ENCODE measurements at regions not wholly inside any gene's neighbourhood (a gene's known extent, or its start where the extent isn't known, plus 50 kb on each side); places are given as distances from the start of the nearest gene placed in this dataset.

DNA sequence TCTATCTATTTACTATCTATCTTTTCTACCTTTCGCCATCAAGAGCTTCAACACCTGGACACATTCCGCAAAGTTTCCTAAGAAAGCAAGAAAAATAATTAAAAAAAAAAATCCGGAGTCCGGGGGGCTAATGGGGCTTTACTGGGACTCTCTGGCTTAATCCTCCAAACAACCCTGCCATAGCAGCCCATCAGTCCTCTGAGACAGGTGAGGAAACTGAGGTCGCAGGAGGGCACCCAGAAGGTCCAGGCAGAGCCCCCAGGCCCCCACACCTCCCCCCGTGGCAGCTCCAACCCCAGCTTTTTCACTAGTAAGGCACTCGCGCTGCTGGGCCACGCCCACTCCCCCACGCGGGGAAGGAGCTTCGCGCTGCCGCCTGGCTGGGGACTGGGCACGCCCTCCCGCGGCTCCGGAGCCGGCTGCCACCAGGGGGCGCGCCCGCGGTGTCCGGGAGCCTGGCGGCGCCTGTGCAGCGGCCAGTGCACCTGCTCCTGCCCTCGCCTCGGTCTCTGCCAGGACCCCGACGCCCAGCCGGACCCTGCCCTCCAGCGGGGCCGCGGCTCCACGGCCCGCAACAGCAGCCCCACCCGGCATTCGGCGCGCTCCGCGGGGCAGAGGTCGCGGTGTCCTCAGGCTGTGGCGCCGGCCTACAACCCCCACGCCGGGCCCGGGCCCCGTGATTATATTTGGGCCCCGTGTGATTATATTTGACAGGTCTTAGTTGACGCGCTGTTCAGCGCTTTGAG lies 54.1 kb upstream of the SAMD11 start:
- no peak for TF ChIP-seq ZNF274 (IDR thresholded peaks at IDR 0.05; ENCODE audit: low read depth, low read length)
- no peak overlapping the region for H3K4me3 ChIP-seq (ENCODE audit: low read length)
